HCT116 (cell line): ENCODE measurements at regions not wholly inside any gene's neighbourhood (a gene's known extent, or its start where the extent isn't known, plus 50 kb on each side); places are given as distances from the start of the nearest gene placed in this dataset.

Experiments
- CTCF ChIP-seq, 3 experiments: fragments of 200-600 bp in 1 of 3; sonication (generic) in 1 of 3; IDR thresholded peaks in 2 of 3; conservative IDR thresholded peaks in 1 of 3; 2 replicates each; pipeline ENCODE4 v1.5.1; 2012 to 2017; ENCODE audit warnings: low read depth in 2 of 3, low read length in 2 of 3, antibody characterized with exemption in 1 of 3, borderline replicate concordance in 1 of 3, control low read depth in 1 of 3, mild to moderate bottlenecking in 1 of 3, mixed read lengths in 1 of 3, mixed run types in 1 of 3, moderate library complexity in 1 of 3; ENCODE audit not compliant: insufficient read depth in 1 of 3
- EZH2 ChIP-seq: fragments of 200-600 bp; sonication (generic); IDR thresholded peaks from 2 replicates; pipeline ENCODE4 v1.6.1; 2017; ENCODE audit warnings: antibody characterized with exemption, mixed run types
- FOSL1 ChIP-seq: IDR thresholded peaks from 2 replicates; pipeline ENCODE4 v1.6.1; 2012; ENCODE audit warnings: low read depth
- JUND ChIP-seq: IDR thresholded peaks from 2 replicates; pipeline ENCODE4 v1.6.1; 2012
- MAX ChIP-seq: IDR thresholded peaks from 2 replicates; pipeline ENCODE4 v1.6.1; 2012
- POLR2A ChIP-seq: IDR thresholded peaks from 2 replicates; pipeline ENCODE4 v1.7.0; 2011; ENCODE audit warnings: borderline replicate concordance; ENCODE audit not compliant: insufficient read depth, insufficient read length; ENCODE audit errors: extremely low read depth
- POLR2AphosphoS5 ChIP-seq: IDR thresholded peaks from 2 replicates; pipeline ENCODE4 v1.6.1; 2011; ENCODE audit warnings: mild to moderate bottlenecking, low read depth, low read length, moderate library complexity
- SIN3A ChIP-seq: IDR thresholded peaks from 2 replicates; pipeline ENCODE4 v1.6.1; 2012; ENCODE audit warnings: low read depth
- SP1 ChIP-seq: IDR thresholded peaks from 2 replicates; pipeline ENCODE4 v1.6.1; 2012; ENCODE audit warnings: low read depth
- SRF ChIP-seq: IDR thresholded peaks from 2 replicates; pipeline ENCODE4 v1.6.1; 2012; ENCODE audit warnings: low read depth
- TF ChIP-seq, protein P1 (sequence below): IDR thresholded peaks from 2 replicates; pipeline ENCODE4 v1.6.1; 2012; ENCODE audit warnings: low read depth

DNA sequence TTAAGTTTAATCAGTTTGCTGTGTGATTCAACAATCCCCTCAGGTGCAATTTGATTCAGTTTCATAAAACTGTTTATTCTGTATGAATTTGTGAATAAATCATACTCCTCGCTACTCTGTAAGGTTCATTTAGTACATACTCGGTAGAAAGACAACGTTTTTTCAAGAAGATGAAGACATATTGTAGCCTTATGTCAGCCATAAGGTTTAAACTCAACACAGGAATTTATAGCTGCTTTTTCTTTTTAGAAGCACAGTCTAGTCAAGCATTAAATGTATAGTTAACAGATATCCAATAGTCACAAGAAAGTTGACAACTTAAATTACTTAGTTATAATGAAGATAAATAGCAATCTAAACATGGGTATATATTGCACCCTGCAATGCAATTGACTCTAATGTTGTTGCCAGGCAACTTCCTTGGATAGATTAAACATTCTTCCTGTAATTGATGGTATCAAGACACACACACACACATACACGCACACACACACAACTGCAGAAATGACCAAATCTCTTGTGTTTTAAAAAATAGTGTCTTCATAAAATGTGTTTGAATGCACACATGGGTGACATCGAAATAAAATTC lies 151.5 kb upstream of the MGAT4C start:
- TF ChIP-seq CTCF (IDR thresholded peaks at IDR 0.05 in 2 of 3, conservative IDR thresholded peaks at IDR 0.05 in 1 of 3; ENCODE audit: borderline replicate concordance in 1 of 3, insufficient read depth in 1 of 3, low read depth in 2 of 3, low read length in 2 of 3): no peak
- TF ChIP-seq, protein P1, sequence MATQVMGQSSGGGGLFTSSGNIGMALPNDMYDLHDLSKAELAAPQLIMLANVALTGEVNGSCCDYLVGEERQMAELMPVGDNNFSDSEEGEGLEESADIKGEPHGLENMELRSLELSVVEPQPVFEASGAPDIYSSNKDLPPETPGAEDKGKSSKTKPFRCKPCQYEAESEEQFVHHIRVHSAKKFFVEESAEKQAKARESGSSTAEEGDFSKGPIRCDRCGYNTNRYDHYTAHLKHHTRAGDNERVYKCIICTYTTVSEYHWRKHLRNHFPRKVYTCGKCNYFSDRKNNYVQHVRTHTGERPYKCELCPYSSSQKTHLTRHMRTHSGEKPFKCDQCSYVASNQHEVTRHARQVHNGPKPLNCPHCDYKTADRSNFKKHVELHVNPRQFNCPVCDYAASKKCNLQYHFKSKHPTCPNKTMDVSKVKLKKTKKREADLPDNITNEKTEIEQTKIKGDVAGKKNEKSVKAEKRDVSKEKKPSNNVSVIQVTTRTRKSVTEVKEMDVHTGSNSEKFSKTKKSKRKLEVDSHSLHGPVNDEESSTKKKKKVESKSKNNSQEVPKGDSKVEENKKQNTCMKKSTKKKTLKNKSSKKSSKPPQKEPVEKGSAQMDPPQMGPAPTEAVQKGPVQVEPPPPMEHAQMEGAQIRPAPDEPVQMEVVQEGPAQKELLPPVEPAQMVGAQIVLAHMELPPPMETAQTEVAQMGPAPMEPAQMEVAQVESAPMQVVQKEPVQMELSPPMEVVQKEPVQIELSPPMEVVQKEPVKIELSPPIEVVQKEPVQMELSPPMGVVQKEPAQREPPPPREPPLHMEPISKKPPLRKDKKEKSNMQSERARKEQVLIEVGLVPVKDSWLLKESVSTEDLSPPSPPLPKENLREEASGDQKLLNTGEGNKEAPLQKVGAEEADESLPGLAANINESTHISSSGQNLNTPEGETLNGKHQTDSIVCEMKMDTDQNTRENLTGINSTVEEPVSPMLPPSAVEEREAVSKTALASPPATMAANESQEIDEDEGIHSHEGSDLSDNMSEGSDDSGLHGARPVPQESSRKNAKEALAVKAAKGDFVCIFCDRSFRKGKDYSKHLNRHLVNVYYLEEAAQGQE: no peak
- no peak for TF ChIP-seq MAX
- TF ChIP-seq SIN3A: no peak
- no peak for TF ChIP-seq POLR2AphosphoS5
- no peak for TF ChIP-seq JUND
- TF ChIP-seq POLR2A: no peak
- TF ChIP-seq FOSL1: no peak
- no peak for TF ChIP-seq EZH2
- no peak for TF ChIP-seq SP1
- TF ChIP-seq SRF: no peak
